ENCODE measurements at regions not wholly inside any gene's neighbourhood (a gene's known extent, or its start where the extent isn't known, plus 50 kb on each side); places are given as distances from the start of the nearest gene placed in this dataset.

DNA sequence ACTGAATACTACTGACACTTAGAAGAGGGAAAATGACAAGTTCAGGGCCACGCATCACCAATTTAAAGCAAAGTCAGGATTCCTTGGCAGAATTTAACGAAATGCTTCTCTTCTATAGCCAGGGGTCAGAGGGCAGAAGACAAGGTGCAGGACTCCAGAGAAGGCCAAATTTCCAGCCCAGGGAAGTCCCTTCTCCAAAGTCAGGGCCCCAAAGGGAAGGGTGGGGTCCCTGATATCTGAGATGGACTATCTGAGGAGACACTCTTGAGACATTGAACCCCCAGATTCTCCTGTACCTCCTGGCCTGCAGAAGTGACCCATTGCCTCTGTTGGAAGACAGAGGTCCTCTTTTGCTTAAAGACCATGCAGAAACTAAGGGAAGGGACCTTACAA, 91.2 kb downstream of the RPS6KA4 start:
- TF ChIP-seq, protein P1, sequence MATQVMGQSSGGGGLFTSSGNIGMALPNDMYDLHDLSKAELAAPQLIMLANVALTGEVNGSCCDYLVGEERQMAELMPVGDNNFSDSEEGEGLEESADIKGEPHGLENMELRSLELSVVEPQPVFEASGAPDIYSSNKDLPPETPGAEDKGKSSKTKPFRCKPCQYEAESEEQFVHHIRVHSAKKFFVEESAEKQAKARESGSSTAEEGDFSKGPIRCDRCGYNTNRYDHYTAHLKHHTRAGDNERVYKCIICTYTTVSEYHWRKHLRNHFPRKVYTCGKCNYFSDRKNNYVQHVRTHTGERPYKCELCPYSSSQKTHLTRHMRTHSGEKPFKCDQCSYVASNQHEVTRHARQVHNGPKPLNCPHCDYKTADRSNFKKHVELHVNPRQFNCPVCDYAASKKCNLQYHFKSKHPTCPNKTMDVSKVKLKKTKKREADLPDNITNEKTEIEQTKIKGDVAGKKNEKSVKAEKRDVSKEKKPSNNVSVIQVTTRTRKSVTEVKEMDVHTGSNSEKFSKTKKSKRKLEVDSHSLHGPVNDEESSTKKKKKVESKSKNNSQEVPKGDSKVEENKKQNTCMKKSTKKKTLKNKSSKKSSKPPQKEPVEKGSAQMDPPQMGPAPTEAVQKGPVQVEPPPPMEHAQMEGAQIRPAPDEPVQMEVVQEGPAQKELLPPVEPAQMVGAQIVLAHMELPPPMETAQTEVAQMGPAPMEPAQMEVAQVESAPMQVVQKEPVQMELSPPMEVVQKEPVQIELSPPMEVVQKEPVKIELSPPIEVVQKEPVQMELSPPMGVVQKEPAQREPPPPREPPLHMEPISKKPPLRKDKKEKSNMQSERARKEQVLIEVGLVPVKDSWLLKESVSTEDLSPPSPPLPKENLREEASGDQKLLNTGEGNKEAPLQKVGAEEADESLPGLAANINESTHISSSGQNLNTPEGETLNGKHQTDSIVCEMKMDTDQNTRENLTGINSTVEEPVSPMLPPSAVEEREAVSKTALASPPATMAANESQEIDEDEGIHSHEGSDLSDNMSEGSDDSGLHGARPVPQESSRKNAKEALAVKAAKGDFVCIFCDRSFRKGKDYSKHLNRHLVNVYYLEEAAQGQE (IDR thresholded peaks at IDR 0.05; ENCODE audit: insufficient read depth in 1 of 2, low read depth in 2 of 2, low read length in 2 of 2) = no peak
- TF ChIP-seq POLR2AphosphoS5 (IDR thresholded peaks at IDR 0.05; ENCODE audit: low read depth, low read length) = no peak
